Stimulated activated naive CD8-positive, alpha-beta T cell treated with anti-CD3 and anti-CD28 coated beads, Interleukin-15, Interleukin-2, amounts not matched to agents 100 ng/mL and 50 ng/mL, for 24 hours (primary cell): ENCODE measurements at regions not wholly inside any gene's neighbourhood (a gene's known extent, or its start where the extent isn't known, plus 50 kb on each side); places are given as distances from the start of the nearest gene placed in this dataset.

Experiments
- H3K27ac Mint-ChIP-seq: one replicate; pipeline ENCODE4 v1.8.0; 2021; ENCODE audit warnings: mild to moderate bottlenecking, mixed read lengths
- H3K27me3 Mint-ChIP-seq: one replicate; pipeline ENCODE4 v1.8.0; 2021; ENCODE audit warnings: mixed read lengths
- H3K36me3 Mint-ChIP-seq: one replicate; pipeline ENCODE4 v1.8.0; 2021; ENCODE audit warnings: low read depth, mixed read lengths
- H3K4me1 Mint-ChIP-seq: one replicate; pipeline ENCODE4 v1.8.0; 2021; ENCODE audit warnings: low read depth, mixed read lengths
- H3K4me3 Mint-ChIP-seq: one replicate; pipeline ENCODE4 v1.8.0; 2021; ENCODE audit warnings: mild to moderate bottlenecking, mixed read lengths
- H3K9me3 Mint-ChIP-seq: one replicate; pipeline ENCODE4 v1.8.0; 2021; ENCODE audit warnings: mixed read lengths

DNA sequence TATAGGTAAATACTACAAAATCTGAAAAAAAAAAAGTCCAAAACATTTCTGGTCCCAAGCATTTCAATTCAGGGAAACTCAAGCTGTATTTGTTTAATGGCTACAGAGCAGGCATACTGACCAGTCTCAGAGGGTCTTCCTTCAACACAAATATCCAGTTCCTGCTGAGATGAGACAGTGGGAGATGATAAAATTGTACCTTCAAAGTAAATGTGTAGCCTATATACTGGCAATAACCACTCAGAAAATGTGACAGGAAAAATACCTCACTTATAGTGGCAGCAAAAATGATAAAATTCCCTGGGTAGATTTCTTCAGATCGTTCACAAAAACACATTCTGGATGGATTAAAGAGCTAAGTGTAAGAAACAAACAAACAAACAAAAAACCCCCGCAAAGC, 102.0 kb upstream of the FUT8 start:
- H3K27ac Mint-ChIP-seq = no peak overlapping the region
- no peaks in the 10 kb centered on the region for H3K9me3 Mint-ChIP-seq
- H3K36me3 Mint-ChIP-seq = peaks cover 4% of the 10 kb centered on the region
- H3K27me3 Mint-ChIP-seq = no peaks in the 10 kb centered on the region
- peaks cover 53% of the 10 kb centered on the region for H3K4me1 Mint-ChIP-seq
- H3K4me3 Mint-ChIP-seq = no peak overlapping the region

DNA sequence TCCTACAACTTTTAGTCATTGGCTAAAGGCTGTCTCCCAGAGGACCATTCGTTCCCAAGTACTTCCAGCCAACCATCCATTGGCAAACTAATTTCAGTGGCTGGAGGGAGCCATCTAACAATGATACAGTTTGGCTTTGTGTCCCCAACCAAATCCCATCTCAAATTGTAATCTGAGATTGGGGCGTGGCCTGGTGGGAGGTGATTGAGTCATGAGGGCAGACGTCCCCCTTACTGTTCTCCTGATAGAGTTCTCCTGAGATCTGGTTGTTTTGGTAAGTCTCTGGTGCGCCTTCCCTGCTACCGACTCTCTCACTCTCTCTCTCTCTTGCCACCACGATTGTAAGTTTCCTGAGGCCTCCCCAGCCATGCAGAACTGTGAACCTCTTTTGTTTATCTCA, 99.7 kb upstream of the FUT8 start:
- peaks cover 52% of the 10 kb centered on the region for H3K4me1 Mint-ChIP-seq
- peaks cover 9% of the 10 kb centered on the region for H3K36me3 Mint-ChIP-seq
- no peaks in the 10 kb centered on the region for H3K27me3 Mint-ChIP-seq
- no peak overlapping the region for H3K27ac Mint-ChIP-seq
- no peaks in the 10 kb centered on the region for H3K9me3 Mint-ChIP-seq
- H3K4me3 Mint-ChIP-seq = no peak overlapping the region

DNA sequence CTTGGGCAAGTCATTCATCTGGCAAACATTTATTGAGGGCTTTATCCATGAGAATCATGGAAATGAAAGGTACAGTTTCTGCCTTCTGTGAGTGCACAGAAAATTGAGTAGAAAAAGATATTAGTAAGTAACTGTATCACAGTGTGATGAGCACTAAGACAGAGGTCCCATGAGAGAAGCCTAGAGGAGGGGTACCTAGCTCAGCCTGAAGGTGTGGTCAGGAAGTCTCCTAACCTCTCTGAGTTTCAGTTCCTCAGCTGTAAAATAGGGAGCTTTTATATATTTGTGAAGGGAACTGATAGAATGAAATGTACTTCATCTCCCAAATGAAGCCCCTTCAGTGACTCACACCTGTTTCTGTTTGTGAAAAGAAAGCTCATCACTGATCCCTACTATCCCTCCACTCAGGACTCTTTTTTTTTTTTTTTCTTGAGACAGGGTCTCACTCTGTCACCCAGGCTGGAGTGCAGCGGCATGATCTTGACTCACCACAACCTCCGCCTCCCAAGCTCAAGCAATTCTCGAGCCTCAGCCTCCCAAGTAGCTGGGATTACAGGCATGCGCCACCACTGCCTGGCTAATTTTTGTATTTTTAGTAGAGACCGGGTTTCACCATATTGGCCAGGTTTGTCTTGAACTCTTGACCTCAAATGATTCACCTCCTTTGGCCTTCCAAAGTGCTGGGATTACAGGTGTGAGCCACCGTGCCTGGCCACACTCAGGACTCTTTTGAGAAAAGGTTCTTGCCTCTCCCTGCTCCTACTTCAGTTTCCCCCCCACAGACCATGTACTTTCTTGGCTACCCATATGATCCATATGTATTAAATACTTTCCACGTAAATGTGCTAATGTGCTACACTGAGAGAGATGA, 93.7 kb upstream of the FUT8 start:
- Mint-ChIP-seq H3K27ac (peak overlapping the region; percentile 34), H3K4me3 (no peak overlapping the region), H3K27me3 (no peaks in the 10 kb centered on the region), H3K9me3 (no peaks in the 10 kb centered on the region), H3K36me3 (peaks cover 5% of the 10 kb centered on the region), H3K4me1 (peaks cover 72% of the 10 kb centered on the region)

DNA sequence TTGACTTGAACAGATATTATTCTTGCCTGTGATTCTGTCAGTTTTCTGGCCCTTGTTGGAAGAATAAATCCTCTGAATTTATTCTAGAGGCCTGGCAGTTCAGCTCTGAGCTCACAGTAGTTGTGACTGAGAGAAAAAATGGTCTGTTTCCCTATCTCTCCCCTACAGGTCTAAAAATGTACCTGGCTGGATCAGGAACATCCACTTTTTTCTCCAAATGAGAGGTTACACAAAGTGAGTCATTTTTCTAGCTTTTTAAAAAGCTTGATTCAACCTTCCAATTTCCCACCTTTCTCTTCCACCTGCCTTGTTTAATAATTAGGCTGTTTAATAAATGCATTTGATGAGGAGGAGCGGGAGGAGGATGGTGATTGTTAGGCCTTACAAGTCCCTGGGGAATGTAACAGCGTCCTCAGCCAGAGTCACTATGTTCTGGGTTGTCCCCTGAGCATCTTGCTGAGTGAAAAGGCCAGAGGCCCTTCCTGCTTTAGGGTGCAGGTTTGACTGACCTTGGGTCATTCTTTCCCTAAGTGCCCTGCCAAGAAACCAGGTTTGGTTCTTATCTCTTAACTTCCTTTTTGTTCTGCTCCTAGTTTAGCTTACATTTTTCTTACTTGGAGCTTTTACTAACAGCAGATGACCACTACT, 91.7 kb upstream of the FUT8 start:
- Mint-ChIP-seq H3K4me1 (peaks cover 53% of the 10 kb centered on the region), H3K9me3 (no peaks in the 10 kb centered on the region), H3K27me3 (no peaks in the 10 kb centered on the region), H3K4me3 (no peak overlapping the region), H3K27ac (peak overlapping the region; percentile 85), H3K36me3 (peaks cover 5% of the 10 kb centered on the region)

DNA sequence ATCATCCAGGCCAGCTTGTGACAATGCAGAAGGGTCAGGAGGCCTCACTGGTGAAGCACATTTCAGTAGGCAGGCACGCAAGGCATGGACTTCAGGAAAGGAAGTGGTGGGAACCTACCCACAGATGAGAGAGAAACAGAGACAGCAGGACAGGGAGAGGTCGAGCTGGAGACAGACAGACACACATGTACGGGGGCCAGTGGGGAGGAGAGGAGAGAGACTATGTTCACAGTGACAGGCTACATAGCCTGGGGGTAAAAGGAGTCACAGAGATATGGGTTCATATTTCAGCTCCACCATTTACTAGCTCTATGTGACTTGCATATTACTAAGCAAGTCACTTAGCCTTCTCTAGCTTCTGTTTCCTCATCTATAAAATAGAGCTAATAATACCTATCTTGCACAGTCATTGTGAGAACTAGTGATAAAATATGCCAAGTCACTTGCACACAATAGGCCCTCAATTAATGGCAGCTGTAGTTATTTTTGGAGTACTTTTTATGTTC, 91.1 kb upstream of the FUT8 start:
- peak overlapping the region; percentile 85 for H3K27ac Mint-ChIP-seq
- H3K36me3 Mint-ChIP-seq = peaks cover 5% of the 10 kb centered on the region
- no peaks in the 10 kb centered on the region for H3K27me3 Mint-ChIP-seq
- peaks cover 52% of the 10 kb centered on the region for H3K4me1 Mint-ChIP-seq
- no peak overlapping the region for H3K4me3 Mint-ChIP-seq
- H3K9me3 Mint-ChIP-seq = no peaks in the 10 kb centered on the region

DNA sequence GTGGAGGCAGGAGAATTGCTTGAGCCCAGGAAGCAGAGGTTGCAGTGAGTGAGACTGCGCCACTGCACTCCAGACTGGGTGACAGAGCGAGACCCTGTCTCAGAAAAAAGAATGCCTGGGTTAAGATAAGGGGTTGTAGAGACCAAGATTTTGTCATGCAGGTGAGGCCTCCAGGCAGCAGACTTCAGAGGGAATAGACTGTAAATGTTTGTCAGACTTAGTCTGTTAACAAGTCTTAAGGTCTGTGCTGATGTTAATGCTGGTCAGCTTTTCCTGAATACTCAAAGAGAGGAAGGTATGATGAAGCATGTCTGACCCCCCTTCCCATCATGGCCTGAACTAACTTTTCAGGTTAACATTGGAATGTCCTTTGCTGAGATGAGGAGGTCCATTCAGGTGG, 83.0 kb upstream of the FUT8 start:
- no peaks in the 10 kb centered on the region for H3K27me3 Mint-ChIP-seq
- H3K9me3 Mint-ChIP-seq = no peaks in the 10 kb centered on the region
- peaks cover 34% of the 10 kb centered on the region for H3K4me1 Mint-ChIP-seq
- no peaks in the 10 kb centered on the region for H3K36me3 Mint-ChIP-seq
- H3K27ac Mint-ChIP-seq = no peak overlapping the region
- H3K4me3 Mint-ChIP-seq = no peak overlapping the region

DNA sequence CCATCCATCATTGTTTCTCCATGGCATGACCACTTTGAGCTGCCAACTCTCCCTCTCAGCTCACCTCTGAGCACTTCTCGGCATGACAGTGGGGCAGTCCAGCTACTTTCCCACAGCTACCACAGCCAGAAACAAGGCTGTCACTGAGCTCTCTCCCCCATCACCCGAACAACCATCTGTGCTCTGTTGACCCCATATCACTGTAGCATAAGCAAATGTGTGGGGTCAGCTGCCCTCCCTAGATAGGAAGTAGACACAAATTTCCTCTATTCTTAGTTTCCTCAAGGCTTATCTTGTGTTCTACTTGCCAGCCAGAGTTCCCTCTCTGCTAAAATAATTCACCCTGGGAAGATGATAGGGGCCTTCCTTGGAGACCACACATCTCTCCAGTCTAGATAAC, 82.6 kb upstream of the FUT8 start:
- Mint-ChIP-seq H3K27ac (peak overlapping the region; percentile 7), H3K36me3 (no peaks in the 10 kb centered on the region), H3K4me3 (no peak overlapping the region), H3K4me1 (peaks cover 38% of the 10 kb centered on the region), H3K27me3 (no peaks in the 10 kb centered on the region), H3K9me3 (no peaks in the 10 kb centered on the region)

DNA sequence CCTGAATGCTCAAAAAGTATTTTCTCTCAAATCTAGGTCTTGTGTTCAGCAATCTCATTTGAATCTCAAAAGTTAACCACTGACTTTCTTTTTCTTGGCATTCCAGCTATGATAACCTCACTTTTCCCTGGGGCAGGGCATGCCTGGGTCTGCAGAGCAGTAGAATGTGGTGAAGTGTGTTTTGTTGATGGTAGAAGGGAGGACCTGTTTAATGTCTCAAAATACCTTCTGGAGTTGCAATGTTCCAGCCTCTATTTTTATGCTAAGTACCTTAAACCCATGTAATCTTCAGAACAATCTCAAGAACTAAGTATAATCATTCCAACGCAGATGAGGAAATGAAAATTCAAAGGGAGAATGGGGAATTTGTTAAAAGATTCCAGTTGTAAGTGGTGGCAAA, 82.1 kb upstream of the FUT8 start:
- Mint-ChIP-seq H3K36me3 (no peaks in the 10 kb centered on the region), H3K27ac (peak overlapping the region; percentile 7), H3K27me3 (no peaks in the 10 kb centered on the region), H3K9me3 (no peaks in the 10 kb centered on the region), H3K4me1 (peaks cover 43% of the 10 kb centered on the region), H3K4me3 (no peak overlapping the region)

DNA sequence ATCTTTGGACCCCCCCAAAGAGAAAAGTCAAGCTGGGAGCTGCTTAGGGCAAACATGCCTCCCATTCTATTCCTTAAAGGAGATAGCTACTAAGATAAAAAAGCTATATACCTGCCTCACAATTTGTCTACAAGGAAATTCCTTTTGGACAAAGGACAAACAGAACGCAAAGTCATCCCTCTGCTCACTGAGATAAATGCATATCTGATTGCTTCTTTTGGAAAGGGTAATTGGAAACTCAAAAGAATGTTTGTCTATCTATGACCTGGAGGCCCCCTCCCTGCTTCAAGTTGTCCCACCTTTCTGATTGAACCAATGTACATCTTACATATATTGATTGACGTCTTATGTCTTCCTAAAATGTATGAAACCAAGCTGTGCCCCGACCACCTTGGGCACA, 80.9 kb upstream of the FUT8 start:
- Mint-ChIP-seq H3K4me3 (no peak overlapping the region), H3K27ac (no peak overlapping the region)

DNA sequence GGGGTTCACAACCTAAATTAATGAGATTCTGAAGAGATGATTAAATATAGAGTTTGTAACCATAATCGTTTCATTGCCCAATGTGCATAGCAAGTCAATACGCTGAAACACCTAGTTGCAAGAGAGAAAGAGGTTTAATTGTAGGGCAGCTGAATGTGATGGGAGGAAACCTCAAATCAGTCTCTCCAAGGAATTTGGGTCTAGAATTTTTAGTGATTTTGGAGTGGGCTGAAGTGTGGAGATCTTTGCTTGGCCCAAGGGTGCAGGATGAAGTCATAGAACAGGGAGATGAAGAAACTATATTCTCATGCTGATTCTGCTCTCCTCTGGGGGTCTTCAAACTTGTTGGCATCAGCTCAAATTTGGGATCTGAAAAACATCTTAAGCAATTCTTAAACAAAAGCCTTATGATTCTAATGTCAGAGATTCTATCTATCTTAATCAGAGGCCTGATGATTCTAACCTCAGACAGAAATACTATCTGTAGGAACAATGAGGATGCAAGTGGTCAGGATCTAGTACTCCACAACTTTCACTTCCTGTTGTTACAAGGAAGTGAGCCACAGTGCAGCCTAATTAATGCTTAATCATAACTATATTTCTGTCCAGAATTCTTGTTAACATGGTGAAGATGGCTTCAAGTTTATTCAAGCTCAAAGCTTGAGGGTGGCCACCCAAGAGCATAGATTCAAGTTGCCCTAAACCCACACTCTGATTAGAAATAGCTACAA, 80.2 kb upstream of the FUT8 start:
- peak overlapping the region; percentile 17 for H3K27ac Mint-ChIP-seq
- no peaks in the 10 kb centered on the region for H3K9me3 Mint-ChIP-seq
- no peak overlapping the region for H3K4me3 Mint-ChIP-seq
- peaks cover 5% of the 10 kb centered on the region for H3K36me3 Mint-ChIP-seq
- peaks cover 59% of the 10 kb centered on the region for H3K4me1 Mint-ChIP-seq
- no peaks in the 10 kb centered on the region for H3K27me3 Mint-ChIP-seq

More for the DNA sequence above, 80.9 kb upstream of the FUT8 start:
- no peaks in the 10 kb centered on the region for H3K27me3 Mint-ChIP-seq
- H3K4me1 Mint-ChIP-seq = peaks cover 54% of the 10 kb centered on the region
- no peaks in the 10 kb centered on the region for H3K9me3 Mint-ChIP-seq
- H3K36me3 Mint-ChIP-seq = peaks cover 4% of the 10 kb centered on the region

DNA sequence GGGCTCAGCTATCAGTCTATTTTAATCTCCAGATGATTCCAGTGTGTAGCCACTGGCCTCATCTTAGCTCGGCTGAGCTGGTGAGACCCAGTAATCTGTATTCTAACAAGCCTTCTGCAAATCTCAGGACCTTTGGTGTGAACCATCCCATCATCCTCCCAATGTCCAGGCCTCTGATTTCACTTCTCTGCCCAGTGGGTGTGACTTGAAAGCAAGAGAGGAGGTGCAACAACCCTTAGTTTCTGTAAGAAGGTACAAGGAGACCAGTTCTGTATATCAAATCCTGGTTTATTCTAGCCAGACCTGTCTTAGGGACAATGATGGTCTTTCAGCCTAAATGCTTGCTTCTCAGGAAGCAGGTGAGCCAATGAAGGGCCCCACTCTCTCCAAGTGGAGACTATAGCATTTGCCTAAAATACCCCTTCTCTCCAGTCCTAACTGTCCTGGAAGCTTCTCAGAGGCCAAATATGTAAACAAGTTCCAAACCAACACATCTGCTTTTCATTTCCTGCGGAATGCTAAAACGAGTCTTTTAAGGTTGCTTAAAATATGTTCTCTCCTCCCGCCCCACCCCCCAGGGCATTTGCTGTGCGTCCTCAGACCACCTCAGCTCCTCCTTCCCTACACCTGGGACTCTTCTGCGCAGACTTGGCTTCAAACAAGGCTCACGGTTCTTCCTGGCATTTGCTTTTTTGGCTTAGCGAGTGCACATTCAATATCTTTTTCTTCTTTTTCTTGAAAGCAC, 78.4 kb upstream of the FUT8 start:
- H3K27ac Mint-ChIP-seq = peak overlapping the region; percentile 42
- H3K9me3 Mint-ChIP-seq = no peaks in the 10 kb centered on the region
- H3K36me3 Mint-ChIP-seq = peaks cover 14% of the 10 kb centered on the region
- H3K4me3 Mint-ChIP-seq = no peak overlapping the region
- H3K27me3 Mint-ChIP-seq = no peaks in the 10 kb centered on the region
- H3K4me1 Mint-ChIP-seq = peaks cover 66% of the 10 kb centered on the region

DNA sequence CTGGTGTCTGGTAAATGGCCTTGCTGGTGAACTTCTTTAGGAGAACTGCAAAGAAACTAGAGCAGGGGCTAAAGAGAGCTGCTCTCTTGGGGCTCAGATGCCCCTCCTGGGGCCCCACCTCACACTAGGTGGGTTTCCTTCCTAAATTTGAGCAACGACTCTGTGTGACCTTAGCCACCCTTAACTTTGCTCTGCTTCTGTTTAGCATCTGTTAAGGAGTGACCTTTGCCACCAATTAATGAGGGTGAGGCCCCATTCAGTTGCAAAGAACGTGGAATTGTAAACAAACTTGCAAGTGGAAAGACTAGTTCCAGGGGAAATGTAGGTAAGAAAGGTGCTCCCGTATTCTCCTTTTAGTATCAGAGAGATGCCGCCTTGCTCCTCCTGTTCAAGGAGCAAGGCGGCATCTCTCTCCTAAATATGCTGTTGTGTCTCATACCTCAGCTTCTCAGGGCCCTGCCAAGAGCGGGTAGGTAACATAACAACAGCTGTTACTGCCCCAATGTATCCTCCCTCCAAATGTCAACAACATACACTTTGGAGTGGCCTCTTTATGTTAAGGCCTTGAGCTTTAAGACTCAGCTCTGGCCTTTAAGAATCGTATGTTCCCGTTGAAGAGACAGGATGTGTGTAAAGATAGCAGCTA, 77.6 kb upstream of the FUT8 start:
- no peaks in the 10 kb centered on the region for H3K9me3 Mint-ChIP-seq
- peaks cover 69% of the 10 kb centered on the region for H3K4me1 Mint-ChIP-seq
- no peak overlapping the region for H3K4me3 Mint-ChIP-seq
- peaks cover 16% of the 10 kb centered on the region for H3K36me3 Mint-ChIP-seq
- H3K27ac Mint-ChIP-seq = peak overlapping the region; percentile 70
- H3K27me3 Mint-ChIP-seq = no peaks in the 10 kb centered on the region

DNA sequence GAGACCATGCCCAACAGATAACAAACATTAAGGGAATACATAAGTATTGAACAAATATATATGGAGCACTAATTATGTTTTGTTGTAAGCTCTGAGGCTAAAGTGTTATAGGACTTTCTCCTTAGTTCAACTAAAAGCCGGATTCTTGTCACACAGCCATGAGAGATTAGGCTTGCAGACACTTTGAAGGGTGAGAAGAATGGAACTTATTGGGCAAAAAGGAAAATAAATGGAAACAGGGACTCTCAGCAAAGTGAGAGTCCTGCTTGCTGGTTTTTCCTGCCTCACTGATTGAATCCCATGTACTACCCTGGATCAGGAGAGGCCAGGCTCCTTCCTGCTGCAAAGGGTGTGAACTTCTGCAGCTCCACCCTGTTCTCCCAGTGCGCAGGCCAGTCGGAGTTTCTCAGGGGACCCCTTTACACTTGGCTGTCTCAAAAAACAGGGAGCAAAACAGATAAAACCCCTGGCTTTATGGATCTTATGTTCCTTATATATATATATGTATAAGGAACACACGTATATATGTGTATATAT, 77.1 kb upstream of the FUT8 start:
- peaks cover 69% of the 10 kb centered on the region for H3K4me1 Mint-ChIP-seq
- peak overlapping the region; percentile 70 for H3K27ac Mint-ChIP-seq
- peaks cover 19% of the 10 kb centered on the region for H3K36me3 Mint-ChIP-seq
- no peaks in the 10 kb centered on the region for H3K27me3 Mint-ChIP-seq
- no peaks in the 10 kb centered on the region for H3K9me3 Mint-ChIP-seq
- H3K4me3 Mint-ChIP-seq = no peak overlapping the region

DNA sequence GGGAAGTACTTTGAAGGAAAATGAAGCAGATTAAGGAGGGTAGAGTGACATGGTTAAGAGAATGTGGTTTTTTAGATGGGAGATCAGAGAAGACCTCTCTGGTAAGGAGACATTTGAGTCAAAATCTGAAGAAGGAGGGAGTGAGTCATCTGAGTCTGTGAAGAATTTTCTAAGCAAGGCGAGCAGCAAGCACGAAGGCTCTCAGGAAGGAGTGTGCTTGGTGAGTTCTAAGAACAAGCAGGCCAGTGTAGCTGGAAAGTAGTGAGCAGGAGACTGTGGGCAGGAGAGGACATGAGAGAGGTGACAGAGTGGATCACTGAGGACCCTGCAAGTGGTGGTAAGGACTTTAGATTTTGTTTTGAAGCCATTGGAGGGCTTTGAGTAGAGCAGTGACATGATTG, 76.3 kb upstream of the FUT8 start:
- Mint-ChIP-seq H3K27ac (peak overlapping the region; percentile 100), H3K36me3 (peaks cover 22% of the 10 kb centered on the region), H3K9me3 (no peaks in the 10 kb centered on the region), H3K4me3 (peak overlapping the region; percentile 92), H3K27me3 (no peaks in the 10 kb centered on the region), H3K4me1 (peaks cover 70% of the 10 kb centered on the region)
